ENCODE measurements at regions not wholly inside any gene's neighbourhood (a gene's known extent, or its start where the extent isn't known, plus 50 kb on each side); places are given as distances from the start of the nearest gene placed in this dataset.

- POLR2A ChIA-PET = no interaction called here
Observed at GRCh38 chr6:97548354-97548753, 265.3 kb upstream of the MMS22L start.

GRCh38 chr6:97557355-97557754, 274.3 kb upstream of the MMS22L start:
- POLR2A ChIA-PET = no interaction called here
- no peak for ATAC-seq
- CTCF ChIA-PET = no interaction called here

More at GRCh38 chr6:97548354-97548753, 265.3 kb upstream of the MMS22L start:
- Histone ChIP-seq H3K4me1 (ENCODE audit: control insufficient read depth in 2 of 2, insufficient read depth in 2 of 2, low read length in 2 of 2) (no peaks in the 10 kb centered on the region), H3K27me3 (ENCODE audit: control insufficient read depth in 2 of 2, insufficient read depth in 2 of 2, low read length in 2 of 2) (no peaks in the 10 kb centered on the region), H3K36me3 (ENCODE audit: control insufficient read depth in 2 of 3, insufficient read depth in 3 of 3, low read length in 3 of 3) (no peaks in the 10 kb centered on the region), H3K9me3 (ENCODE audit: control insufficient read depth in 2 of 3, low read length in 3 of 3) (no peaks in the 10 kb centered on the region), H3K27ac (ENCODE audit: low read depth, low read length) (no peak overlapping the region), H3K4me3 (ENCODE audit: low read length) (no peak overlapping the region)
- intact Hi-C loops (cut with micrococcal nuclease) = no loop called here
- peaks cover 0 to 5% (median 0%) of the 10 kb centered on the region in 5 donors for H3K27me3 Mint-ChIP-seq
- peaks cover 0 to 17% (median 0%) of the 10 kb centered on the region in 11 donors for H3K9me3 Mint-ChIP-seq
- H3K4me1 Mint-ChIP-seq = no peaks in the 10 kb centered on the region
- no peaks in the 10 kb centered on the region for H3K36me3 Mint-ChIP-seq
- CTCF ChIA-PET = no interaction called here
- no peak overlapping the region for H3K27ac Mint-ChIP-seq
- H3K4me3 Mint-ChIP-seq = no peak overlapping the region
- no peak for DNase-seq
- ATAC-seq = no peak

GRCh38 chr6:97563529-97563928, 280.5 kb upstream of the MMS22L start:
- intact Hi-C loops (cut with micrococcal nuclease) = no loop called here
- ATAC-seq (no peak), DNase-seq (no peak)
- no peak overlapping the region for H3K4me3 Mint-ChIP-seq
- H3K36me3 Mint-ChIP-seq = no peaks in the 10 kb centered on the region
- H3K4me3 ChIP-seq (ENCODE audit: low read length) = no peak overlapping the region
- no peak overlapping the region for H3K27ac Mint-ChIP-seq
- no peaks in the 10 kb centered on the region for H3K4me1 ChIP-seq (ENCODE audit: control insufficient read depth in 2 of 2, insufficient read depth in 2 of 2, low read length in 2 of 2)
- POLR2A ChIA-PET = no interaction called here
- peaks cover 0 to 17% (median 2%) of the 10 kb centered on the region in 11 donors for H3K9me3 Mint-ChIP-seq
- peaks cover 0 to 4% (median 0%) of the 10 kb centered on the region in 5 donors for H3K27me3 Mint-ChIP-seq
- no peaks in the 10 kb centered on the region for H3K4me1 Mint-ChIP-seq
- H3K27ac ChIP-seq (ENCODE audit: low read depth, low read length) = no peak overlapping the region
- no peaks in the 10 kb centered on the region for H3K27me3 ChIP-seq (ENCODE audit: control insufficient read depth in 2 of 2, insufficient read depth in 2 of 2, low read length in 2 of 2)
- H3K36me3 ChIP-seq (ENCODE audit: control insufficient read depth in 2 of 3, insufficient read depth in 3 of 3, low read length in 3 of 3) = no peaks in the 10 kb centered on the region
- CTCF ChIA-PET = no interaction called here
- H3K9me3 ChIP-seq (ENCODE audit: control insufficient read depth in 2 of 3, low read length in 3 of 3) = no peaks in the 10 kb centered on the region

More at GRCh38 chr6:97557355-97557754, 274.3 kb upstream of the MMS22L start:
- no peaks in the 10 kb centered on the region for H3K9me3 ChIP-seq (ENCODE audit: control insufficient read depth in 2 of 3, low read length in 3 of 3)
- Mint-ChIP-seq H3K4me1 (no peaks in the 10 kb centered on the region), H3K27ac (peak overlapping the region in 1 of 9 donors; percentile 43), H3K9me3 (peaks cover 0 to 14% (median 0%) of the 10 kb centered on the region in 11 donors), H3K27me3 (no peaks in the 10 kb centered on the region), H3K36me3 (no peaks in the 10 kb centered on the region), H3K4me3 (no peak overlapping the region)
- H3K27me3 ChIP-seq (ENCODE audit: control insufficient read depth in 2 of 2, insufficient read depth in 2 of 2, low read length in 2 of 2) = no peaks in the 10 kb centered on the region
- no peaks in the 10 kb centered on the region for H3K36me3 ChIP-seq (ENCODE audit: control insufficient read depth in 2 of 3, insufficient read depth in 3 of 3, low read length in 3 of 3)
- no peak for DNase-seq
- no peaks in the 10 kb centered on the region for H3K4me1 ChIP-seq (ENCODE audit: control insufficient read depth in 2 of 2, insufficient read depth in 2 of 2, low read length in 2 of 2)
- H3K4me3 ChIP-seq (ENCODE audit: low read length) = no peak overlapping the region
- no peak overlapping the region for H3K27ac ChIP-seq (ENCODE audit: low read depth, low read length)
- intact Hi-C loops (cut with micrococcal nuclease) = no loop called here

GRCh38 chr6:97572943-97573342, 289.9 kb upstream of the MMS22L start:
- Mint-ChIP-seq H3K36me3 (no peaks in the 10 kb centered on the region), H3K9me3 (peaks cover 0 to 2% (median 0%) of the 10 kb centered on the region in 11 donors), H3K27ac (no peak overlapping the region), H3K27me3 (no peaks in the 10 kb centered on the region), H3K4me1 (no peaks in the 10 kb centered on the region), H3K4me3 (no peak overlapping the region)
- DNase-seq (no peak), ATAC-seq (no peak)
- H3K36me3 ChIP-seq (ENCODE audit: control insufficient read depth in 2 of 3, insufficient read depth in 3 of 3, low read length in 3 of 3) = no peaks in the 10 kb centered on the region
- no peaks in the 10 kb centered on the region for H3K27me3 ChIP-seq (ENCODE audit: control insufficient read depth in 2 of 2, insufficient read depth in 2 of 2, low read length in 2 of 2)
- H3K4me1 ChIP-seq (ENCODE audit: control insufficient read depth in 2 of 2, insufficient read depth in 2 of 2, low read length in 2 of 2) = no peaks in the 10 kb centered on the region
- no peaks in the 10 kb centered on the region for H3K9me3 ChIP-seq (ENCODE audit: control insufficient read depth in 2 of 3, low read length in 3 of 3)
- intact Hi-C loops (cut with micrococcal nuclease) = no loop called here
- POLR2A ChIA-PET = no interaction called here
- no peak overlapping the region for H3K4me3 ChIP-seq (ENCODE audit: low read length)
- CTCF ChIA-PET = no interaction called here
- no peak overlapping the region for H3K27ac ChIP-seq (ENCODE audit: low read depth, low read length)

- Mint-ChIP-seq H3K9me3 (peaks cover 0 to 15% (median 1%) of the 10 kb centered on the region in 11 donors), H3K27ac (no peak overlapping the region), H3K4me1 (no peaks in the 10 kb centered on the region), H3K36me3 (no peaks in the 10 kb centered on the region), H3K4me3 (no peak overlapping the region), H3K27me3 (peaks cover 0 to 6% (median 0%) of the 10 kb centered on the region in 5 donors)
- Histone ChIP-seq H3K36me3 (ENCODE audit: control insufficient read depth in 2 of 3, insufficient read depth in 3 of 3, low read length in 3 of 3) (no peaks in the 10 kb centered on the region), H3K27ac (ENCODE audit: low read depth, low read length) (no peak overlapping the region), H3K9me3 (ENCODE audit: control insufficient read depth in 2 of 3, low read length in 3 of 3) (no peaks in the 10 kb centered on the region), H3K4me3 (ENCODE audit: low read length) (no peak overlapping the region), H3K27me3 (ENCODE audit: control insufficient read depth in 2 of 2, insufficient read depth in 2 of 2, low read length in 2 of 2) (no peaks in the 10 kb centered on the region), H3K4me1 (ENCODE audit: control insufficient read depth in 2 of 2, insufficient read depth in 2 of 2, low read length in 2 of 2) (no peaks in the 10 kb centered on the region)
- CTCF ChIA-PET = no interaction called here
- POLR2A ChIA-PET = no interaction called here
- intact Hi-C loops (cut with micrococcal nuclease) = no loop called here
- DNase-seq (no peak), ATAC-seq (no peak)
Observed at GRCh38 chr6:97586344-97586743, 303.3 kb upstream of the MMS22L start.

GRCh38 chr6:97591955-97592354, 308.9 kb upstream of the MMS22L start:
- H3K36me3 Mint-ChIP-seq = no peaks in the 10 kb centered on the region
- H3K4me1 ChIP-seq (ENCODE audit: control insufficient read depth in 2 of 2, insufficient read depth in 2 of 2, low read length in 2 of 2) = no peaks in the 10 kb centered on the region
- ATAC-seq (no peak), DNase-seq (no peak)
- intact Hi-C loops (cut with micrococcal nuclease) = no loop called here
- ChIA-PET POLR2A (no interaction called here), CTCF (no interaction called here)
- no peak overlapping the region for H3K4me3 Mint-ChIP-seq
- H3K27ac ChIP-seq (ENCODE audit: low read depth, low read length) = no peak overlapping the region
- no peaks in the 10 kb centered on the region for H3K9me3 ChIP-seq (ENCODE audit: control insufficient read depth in 2 of 3, low read length in 3 of 3)
- no peaks in the 10 kb centered on the region for H3K36me3 ChIP-seq (ENCODE audit: control insufficient read depth in 2 of 3, insufficient read depth in 3 of 3, low read length in 3 of 3)
- no peak overlapping the region for H3K27ac Mint-ChIP-seq
- no peak overlapping the region for H3K4me3 ChIP-seq (ENCODE audit: low read length)
- peaks cover 0 to 15% (median 0%) of the 10 kb centered on the region in 11 donors for H3K9me3 Mint-ChIP-seq
- H3K27me3 ChIP-seq (ENCODE audit: control insufficient read depth in 2 of 2, insufficient read depth in 2 of 2, low read length in 2 of 2) = no peaks in the 10 kb centered on the region
- no peaks in the 10 kb centered on the region for H3K4me1 Mint-ChIP-seq
- no peaks in the 10 kb centered on the region for H3K27me3 Mint-ChIP-seq

GRCh38 chr6:97594844-97595243, 311.8 kb upstream of the MMS22L start:
- H3K36me3 Mint-ChIP-seq = no peaks in the 10 kb centered on the region
- no peak for ATAC-seq
- POLR2A ChIA-PET = no interaction called here

More at GRCh38 chr6:97594844-97595243, 311.8 kb upstream of the MMS22L start:
- no peaks in the 10 kb centered on the region for H3K4me1 ChIP-seq (ENCODE audit: control insufficient read depth in 2 of 2, insufficient read depth in 2 of 2, low read length in 2 of 2)
- no peak overlapping the region for H3K27ac Mint-ChIP-seq
- no peaks in the 10 kb centered on the region for H3K36me3 ChIP-seq (ENCODE audit: control insufficient read depth in 2 of 3, insufficient read depth in 3 of 3, low read length in 3 of 3)
- CTCF ChIA-PET = no interaction called here
- H3K27ac ChIP-seq (ENCODE audit: low read depth, low read length) = no peak overlapping the region
- H3K4me1 Mint-ChIP-seq = no peaks in the 10 kb centered on the region
- H3K4me3 ChIP-seq (ENCODE audit: low read length) = no peak overlapping the region
- no peaks in the 10 kb centered on the region for H3K27me3 Mint-ChIP-seq
- intact Hi-C loops (cut with micrococcal nuclease) = no loop called here
- no peaks in the 10 kb centered on the region for H3K27me3 ChIP-seq (ENCODE audit: control insufficient read depth in 2 of 2, insufficient read depth in 2 of 2, low read length in 2 of 2)
- peaks cover 0 to 5% (median 0%) of the 10 kb centered on the region in 11 donors for H3K9me3 Mint-ChIP-seq
- H3K4me3 Mint-ChIP-seq = no peak overlapping the region
- DNase-seq = no peak
- no peaks in the 10 kb centered on the region for H3K9me3 ChIP-seq (ENCODE audit: control insufficient read depth in 2 of 3, low read length in 3 of 3)
